Activated CD4-positive, alpha-beta T cell treated with anti-CD3 and anti-CD28 coated beads, Interleukin-2, amount 50 U/mL, for 16 hours (primary cell): ENCODE measurements at regions not wholly inside any gene's neighbourhood (a gene's known extent, or its start where the extent isn't known, plus 50 kb on each side); places are given as distances from the start of the nearest gene placed in this dataset.
"Not testable (repeated sequence)": the region's sequence is repeated elsewhere in the genome, so short reads cannot be mapped to it uniquely, and the experiment has no call there.

Experiments
- DNase-seq: peaks from one replicate; pipeline ENCODE4 v3.0.0-alpha.2; 2020

- DNase-seq = no peak
Measured at GRCh38 chr21:38114717-38115333, 142.0 kb upstream of the KCNJ15 start.

GRCh38 chr21:38115870-38116269 lies 140.9 kb upstream of the KCNJ15 start:
- DNase-seq = no peak

- no peak for DNase-seq
Measured at GRCh38 chr21:38119793-38120192, 137.0 kb upstream of the KCNJ15 start.

- DNase-seq = not testable (repeated sequence)
Measured at GRCh38 chr21:38120679-38120983, 136.2 kb upstream of the KCNJ15 start.

- no peak for DNase-seq
Measured at GRCh38 chr21:38120984-38121855, 135.6 kb upstream of the KCNJ15 start.

GRCh38 chr21:38121888-38122720 lies 134.7 kb upstream of the KCNJ15 start:
- DNase-seq = no peak

- DNase-seq = no peak
Measured at GRCh38 chr21:38123626-38124025, 133.2 kb upstream of the KCNJ15 start.

- peak; percentile 56 for DNase-seq
Measured at GRCh38 chr21:38126666-38127303, 130.0 kb upstream of the KCNJ15 start.

- DNase-seq = no peak
Measured at GRCh38 chr21:38129711-38130110, 127.1 kb upstream of the KCNJ15 start.

GRCh38 chr21:38133240-38133639 lies 123.6 kb upstream of the KCNJ15 start:
- no peak for DNase-seq

- no peak for DNase-seq
Measured at GRCh38 chr21:38134084-38134873, 122.5 kb upstream of the KCNJ15 start.

- DNase-seq = no peak
Measured at GRCh38 chr21:38136201-38136600, 120.6 kb upstream of the KCNJ15 start.

GRCh38 chr21:38139380-38140168 lies 117.2 kb upstream of the KCNJ15 start:
- DNase-seq = no peak

GRCh38 chr21:38140207-38140903 lies 116.4 kb upstream of the KCNJ15 start:
- no peak for DNase-seq

GRCh38 chr21:38142224-38142623 lies 114.6 kb upstream of the KCNJ15 start:
- DNase-seq = no peak

GRCh38 chr21:38144193-38144592 lies 112.6 kb upstream of the KCNJ15 start:
- no peak for DNase-seq

- DNase-seq = no peak
Measured at GRCh38 chr21:38145104-38145503, 111.7 kb upstream of the KCNJ15 start.

GRCh38 chr21:38147391-38147790 lies 109.4 kb upstream of the KCNJ15 start:
- no peak for DNase-seq

GRCh38 chr21:38148046-38148445 lies 108.7 kb upstream of the KCNJ15 start:
- DNase-seq = no peak

GRCh38 chr21:38151021-38151645 lies 105.7 kb upstream of the KCNJ15 start:
- no peak for DNase-seq
